ENCODE measurements at regions not wholly inside any gene's neighbourhood (a gene's known extent, or its start where the extent isn't known, plus 50 kb on each side); places are given as distances from the start of the nearest gene placed in this dataset.

DNA sequence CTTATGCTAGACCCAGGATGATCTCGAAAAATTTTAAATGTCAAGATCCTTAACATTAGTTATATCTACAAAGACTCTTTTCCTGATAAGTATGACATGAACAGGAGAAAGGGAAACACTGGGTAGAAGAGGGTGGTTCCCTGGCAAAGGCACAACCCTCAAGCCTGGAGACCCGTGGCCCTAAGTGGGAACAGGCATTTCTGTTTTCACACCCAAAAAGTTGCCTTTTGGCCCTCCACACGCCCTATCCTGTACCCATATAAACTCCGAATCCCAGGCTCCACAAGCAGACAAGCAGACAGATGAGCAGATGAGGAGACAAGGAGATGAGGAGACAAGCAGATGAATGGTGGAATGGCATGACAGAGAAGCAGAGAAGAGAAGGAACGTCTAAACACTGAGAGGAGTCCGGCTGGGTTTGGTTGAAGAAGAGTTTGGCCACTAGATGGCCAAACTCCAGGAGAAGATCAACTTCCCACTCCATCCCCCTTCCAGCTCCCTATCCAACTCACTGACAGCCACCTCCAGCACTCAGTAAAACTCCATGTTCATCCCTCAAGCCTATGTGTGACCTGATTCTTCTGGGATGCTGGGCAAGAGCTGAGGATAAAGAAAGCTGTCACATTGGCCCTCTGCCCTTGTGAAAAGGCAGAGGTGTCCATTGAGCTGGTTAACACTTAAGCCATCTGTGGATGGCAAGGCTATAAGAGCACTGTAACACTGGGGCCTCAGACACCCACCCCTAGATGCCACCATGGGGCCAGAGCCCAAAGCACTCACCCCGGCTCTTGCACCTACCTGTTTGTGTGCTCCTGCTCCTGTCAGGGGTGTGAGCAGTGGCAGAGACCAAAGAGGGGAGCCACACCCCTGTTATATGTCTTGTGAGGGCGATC is 139.6 kb upstream of the FAM20A start:
- DNase-seq: no peak

DNA sequence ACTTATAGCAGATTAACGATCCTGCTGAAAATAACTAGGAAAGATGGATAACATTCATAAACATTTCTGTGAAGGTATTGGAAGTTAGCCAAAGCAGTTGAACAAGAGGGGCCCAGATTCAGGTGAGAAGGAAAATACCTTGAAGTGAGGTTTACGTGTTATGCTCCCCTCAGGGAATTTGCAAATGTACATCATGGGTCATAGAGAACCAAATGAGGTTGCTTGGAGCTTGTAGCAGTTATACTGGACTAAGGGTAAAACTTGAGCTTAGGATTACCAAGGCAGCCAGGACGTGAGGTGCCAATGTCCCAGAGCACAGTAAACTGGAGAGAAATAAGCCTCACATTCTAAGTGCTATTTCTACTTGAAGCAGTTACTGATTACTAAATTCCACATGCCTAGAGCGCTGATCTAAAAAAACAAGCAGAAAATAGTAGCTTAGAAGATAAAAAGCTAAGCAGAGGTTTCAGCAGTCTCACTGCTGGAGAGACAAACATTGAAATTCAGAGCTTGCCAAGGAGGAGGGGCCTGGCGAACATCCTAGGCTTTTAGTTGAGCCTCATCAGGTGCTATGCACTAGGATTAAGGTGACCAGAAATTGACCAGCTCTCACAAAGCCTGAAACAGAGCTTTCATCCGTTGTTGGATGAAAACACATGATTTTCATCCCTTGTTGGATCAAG is 136.7 kb upstream of the FAM20A start:
- no peak for DNase-seq

- DNase-seq: no peak
Observed at GRCh38 chr17:68734931-68735330, 133.8 kb upstream of the FAM20A start.

GRCh38 chr17:68734187-68734900 is 133.2 kb upstream of the FAM20A start:
- DNase-seq: no peak

DNA sequence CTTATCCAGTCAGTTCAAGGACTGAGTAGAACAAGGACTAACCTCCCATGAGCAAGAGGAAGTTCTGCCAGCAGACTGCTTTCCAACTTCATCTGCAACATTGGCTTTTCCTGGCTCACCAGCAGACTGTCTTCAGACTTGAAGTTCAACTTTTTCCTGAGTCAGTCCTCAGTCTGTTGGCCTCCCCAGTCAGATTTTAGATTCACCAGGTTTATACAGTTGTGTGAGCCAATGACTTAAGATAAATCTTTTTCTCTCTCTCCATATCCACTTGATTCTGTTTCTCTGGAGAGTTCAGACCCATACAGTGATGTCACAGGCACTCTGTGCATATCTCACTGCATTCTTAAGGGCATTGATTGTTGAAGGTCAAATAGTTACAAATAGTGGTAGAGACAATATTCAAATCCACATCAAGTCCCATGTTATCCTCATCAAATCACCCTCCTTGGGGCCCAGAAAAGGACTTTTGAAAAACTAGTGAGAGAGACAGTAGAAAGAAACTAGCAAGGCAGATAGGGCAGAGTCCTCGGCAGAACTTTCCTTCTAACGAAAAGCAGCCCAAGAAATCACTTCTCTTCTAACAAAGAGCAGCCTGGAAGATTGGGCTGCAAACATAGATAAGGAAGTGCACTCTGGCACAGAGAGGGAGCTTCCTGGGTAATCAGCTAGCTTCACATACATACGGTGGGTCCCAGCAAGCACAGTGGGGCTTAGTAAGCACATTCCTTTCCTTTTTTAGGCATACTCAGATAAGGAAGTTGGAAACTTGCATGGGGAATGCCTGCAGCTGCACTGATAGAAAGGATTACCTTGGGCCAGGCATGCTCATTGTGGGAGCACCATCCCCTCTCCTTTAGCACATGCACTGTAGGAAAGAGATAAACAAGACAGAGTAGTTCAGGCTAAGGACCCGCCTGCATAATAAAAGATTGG is 132.3 kb upstream of the FAM20A start:
- DNase-seq: no peak

GRCh38 chr17:68732301-68732749 is 131.2 kb upstream of the FAM20A start:
- DNase-seq: no peak

- no peak for DNase-seq
Observed at GRCh38 chr17:68731465-68731864, 130.3 kb upstream of the FAM20A start.

DNA sequence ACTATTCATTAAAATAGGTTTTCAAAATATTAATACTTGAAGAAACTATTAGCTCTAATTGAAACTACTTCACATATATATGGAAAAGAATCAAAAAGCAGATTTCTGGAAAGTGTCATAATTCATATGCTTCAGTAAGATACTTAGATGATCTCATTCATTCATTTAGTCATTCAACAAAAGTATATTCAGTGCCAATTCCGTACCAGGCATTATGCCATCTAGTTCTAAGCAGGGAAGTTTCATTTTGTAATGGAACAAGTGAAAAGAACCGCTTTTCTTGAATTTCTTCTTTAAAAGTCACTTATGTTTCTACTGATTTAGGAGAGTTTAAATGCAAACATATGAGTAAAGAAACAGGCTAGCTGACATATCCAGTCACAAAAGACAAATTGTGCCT is 118.3 kb upstream of the FAM20A start:
- no peak for DNase-seq

- DNase-seq: no peak
Observed at GRCh38 chr17:68718926-68719325, 117.8 kb upstream of the FAM20A start.

DNA sequence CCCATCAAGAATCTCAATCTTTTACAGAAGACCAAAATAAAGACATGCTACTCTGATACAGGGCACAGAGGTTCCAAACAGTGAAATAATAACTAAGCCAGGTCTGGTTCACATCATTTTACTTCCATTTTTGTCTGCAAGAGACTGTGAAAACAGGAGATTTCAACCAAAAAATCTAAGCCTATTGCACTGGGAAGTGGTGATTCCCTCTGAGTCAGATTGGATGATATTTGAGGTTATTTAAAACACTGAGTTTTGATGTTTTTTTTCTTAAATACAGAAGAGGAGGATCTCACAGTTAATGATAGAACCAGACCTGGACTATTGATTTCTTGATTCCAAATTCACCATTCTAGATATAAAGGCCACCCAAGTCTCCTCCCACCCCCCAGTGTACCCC is 117.3 kb upstream of the FAM20A start:
- DNase-seq: no peak

- DNase-seq: no peak
Observed at GRCh38 chr17:68714676-68715075, 113.5 kb upstream of the FAM20A start.

DNA sequence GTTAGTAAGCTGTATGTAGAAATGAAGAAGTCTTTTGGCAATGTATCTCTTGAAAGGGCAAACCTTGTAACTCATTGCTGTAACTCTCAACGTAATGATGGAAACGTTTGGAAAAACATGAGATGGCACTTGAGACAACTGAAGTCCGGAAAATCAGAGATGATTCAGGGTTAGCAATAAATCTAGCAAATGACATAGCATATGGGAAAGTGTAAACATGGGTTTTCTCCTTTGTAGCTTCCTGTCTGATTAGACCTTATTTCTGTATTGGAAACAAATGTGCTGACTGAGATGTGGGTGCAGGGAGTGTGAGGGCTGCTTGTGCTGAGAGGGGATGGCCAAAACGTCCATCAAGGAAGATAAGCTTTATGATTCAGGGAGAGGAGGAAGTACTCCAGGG is 110.7 kb upstream of the FAM20A start:
- no peak for DNase-seq

- no peak for DNase-seq
Observed at GRCh38 chr17:68710976-68711375, 109.8 kb upstream of the FAM20A start.

GRCh38 chr17:68710035-68710780 is 109.0 kb upstream of the FAM20A start:
- DNase-seq: no peak

GRCh38 chr17:68709461-68709860 is 108.3 kb upstream of the FAM20A start:
- no peak for DNase-seq

- DNase-seq: no peak
Observed at GRCh38 chr17:68707031-68707430, 105.9 kb upstream of the FAM20A start.

DNA sequence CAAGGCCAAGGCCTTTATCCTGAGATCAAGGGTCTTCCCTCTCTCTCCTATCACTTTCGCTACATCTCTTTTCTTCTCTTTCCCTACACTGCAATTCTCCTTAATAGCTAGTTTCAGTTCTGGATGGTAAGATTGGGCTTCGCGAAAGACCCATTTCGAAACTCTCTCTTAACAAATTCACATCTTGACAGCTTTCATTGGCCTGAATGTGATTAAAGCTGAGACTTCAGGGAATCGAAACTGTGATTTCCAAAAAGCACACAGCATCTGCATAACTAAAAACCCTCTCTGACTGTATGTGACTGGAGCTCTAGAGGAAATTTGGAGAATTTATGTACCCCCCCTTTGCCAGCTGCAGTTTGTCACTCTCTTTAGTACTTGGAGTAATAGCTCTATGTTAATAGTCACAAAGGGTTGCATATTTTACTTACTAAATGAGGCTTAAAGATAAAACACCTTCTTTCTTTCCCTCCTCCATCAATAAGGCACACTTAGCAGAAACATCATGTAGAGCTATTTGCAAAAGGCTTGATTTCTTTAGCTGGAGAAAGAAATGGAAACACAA is 105.3 kb upstream of the FAM20A start:
- no peak for DNase-seq

- no peak for DNase-seq
Observed at GRCh38 chr17:68705714-68706076, 104.5 kb upstream of the FAM20A start.

DNA sequence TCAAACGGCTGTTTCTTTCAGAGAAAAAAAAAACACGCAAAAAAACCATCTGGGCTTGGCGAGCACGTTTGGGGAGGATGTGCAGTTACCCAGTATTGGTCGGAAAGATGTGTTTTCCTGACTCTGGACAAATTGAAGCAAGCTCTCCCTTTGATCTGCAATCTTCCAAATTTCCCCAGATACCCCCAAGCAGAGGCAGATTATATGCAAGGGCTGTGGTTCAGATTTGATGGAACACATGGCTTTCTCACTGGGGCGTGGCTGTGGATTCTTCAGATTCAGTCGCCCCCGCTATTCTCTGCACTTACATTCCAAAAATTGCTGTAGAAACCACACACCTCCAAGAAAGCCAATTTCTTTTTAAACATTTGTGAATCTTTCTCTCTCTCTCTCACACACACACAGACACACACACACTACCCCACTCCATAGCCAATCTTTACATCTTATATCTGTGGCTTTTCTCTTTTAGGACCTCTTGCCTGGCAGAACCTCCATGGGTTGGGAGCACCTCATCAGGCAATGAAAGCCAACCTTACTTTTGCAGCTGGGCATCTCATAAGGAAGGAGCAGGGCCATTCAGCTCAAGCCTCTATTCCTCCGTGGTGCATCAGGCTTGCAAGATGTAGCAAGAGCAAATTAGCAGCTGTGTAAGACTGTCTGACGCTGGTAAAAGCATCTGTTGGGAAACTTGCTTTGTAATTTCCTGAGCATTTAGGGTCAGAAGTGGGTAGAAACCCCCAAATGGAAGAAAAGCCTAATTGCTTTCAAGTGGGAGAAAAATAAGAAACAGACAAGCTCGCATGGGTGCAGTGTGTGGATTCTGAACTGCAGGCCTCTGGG is 103.9 kb upstream of the FAM20A start:
- no peak for DNase-seq

- DNase-seq: no peak
Observed at GRCh38 chr17:68701046-68701445, 99.9 kb upstream of the FAM20A start.

- DNase-seq: no peak
Observed at GRCh38 chr17:68700421-68700820, 99.3 kb upstream of the FAM20A start.

All from activated effector memory CD4-positive, alpha-beta T cell treated with anti-CD3 and anti-CD28 coated beads, Interleukin-2, amount 50 U/mL, for 16 hours (primary cell).